AG09319 (cell line): ENCODE measurements at regions not wholly inside any gene's neighbourhood (a gene's known extent, or its start where the extent isn't known, plus 50 kb on each side); places are given as distances from the start of the nearest gene placed in this dataset.

ENCODE experiments used
- DNase-seq: peaks from one replicate; pipeline ENCODE4 v3.0.0-alpha.2; 2010; ENCODE audit warnings: low read depth; ENCODE audit errors: extremely low read depth
- TF ChIP-seq, protein P1 (sequence below): IDR thresholded peaks from 2 replicates; pipeline ENCODE4 v1.5.1; 2011; ENCODE audit warnings: low read depth, mild to moderate bottlenecking, inconsistent platforms, low read length, moderate library complexity

DNA sequence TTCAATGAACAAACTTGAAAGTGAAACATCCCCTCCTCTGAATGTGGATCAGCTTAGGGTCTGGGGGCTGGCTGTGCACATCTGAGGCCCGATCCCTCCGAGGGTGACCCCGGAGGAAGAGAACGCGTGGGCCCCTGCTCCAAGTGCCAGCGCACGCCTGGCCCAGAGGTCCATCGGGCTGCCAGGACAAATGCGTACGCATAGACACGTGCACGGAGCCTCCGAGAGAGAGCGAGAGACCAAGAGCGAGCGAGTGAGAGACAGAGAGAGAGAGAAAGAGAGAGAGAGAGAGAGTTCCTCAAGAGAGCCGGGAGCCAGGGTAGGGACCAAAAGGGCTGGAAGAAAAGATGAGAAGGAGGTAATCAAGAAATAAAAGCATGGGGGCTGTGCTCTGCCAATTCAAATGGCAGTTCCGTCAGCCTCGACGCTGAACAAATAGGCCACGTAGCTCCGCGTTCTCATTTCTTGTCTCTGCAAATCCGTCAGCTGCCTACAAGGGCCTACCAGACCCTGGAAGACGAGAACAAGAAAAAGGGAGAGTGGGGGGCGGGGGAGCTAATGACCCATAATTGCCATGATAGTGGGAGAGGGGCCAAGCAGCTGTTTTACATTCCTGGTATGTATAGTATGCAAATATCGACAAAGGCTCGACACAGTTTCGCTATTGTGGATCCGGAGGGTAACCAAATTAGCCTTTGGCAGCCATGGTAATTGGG, 435.3 kb upstream of the ZFHX3 start:
- no peak for DNase-seq
- TF ChIP-seq, protein P1, sequence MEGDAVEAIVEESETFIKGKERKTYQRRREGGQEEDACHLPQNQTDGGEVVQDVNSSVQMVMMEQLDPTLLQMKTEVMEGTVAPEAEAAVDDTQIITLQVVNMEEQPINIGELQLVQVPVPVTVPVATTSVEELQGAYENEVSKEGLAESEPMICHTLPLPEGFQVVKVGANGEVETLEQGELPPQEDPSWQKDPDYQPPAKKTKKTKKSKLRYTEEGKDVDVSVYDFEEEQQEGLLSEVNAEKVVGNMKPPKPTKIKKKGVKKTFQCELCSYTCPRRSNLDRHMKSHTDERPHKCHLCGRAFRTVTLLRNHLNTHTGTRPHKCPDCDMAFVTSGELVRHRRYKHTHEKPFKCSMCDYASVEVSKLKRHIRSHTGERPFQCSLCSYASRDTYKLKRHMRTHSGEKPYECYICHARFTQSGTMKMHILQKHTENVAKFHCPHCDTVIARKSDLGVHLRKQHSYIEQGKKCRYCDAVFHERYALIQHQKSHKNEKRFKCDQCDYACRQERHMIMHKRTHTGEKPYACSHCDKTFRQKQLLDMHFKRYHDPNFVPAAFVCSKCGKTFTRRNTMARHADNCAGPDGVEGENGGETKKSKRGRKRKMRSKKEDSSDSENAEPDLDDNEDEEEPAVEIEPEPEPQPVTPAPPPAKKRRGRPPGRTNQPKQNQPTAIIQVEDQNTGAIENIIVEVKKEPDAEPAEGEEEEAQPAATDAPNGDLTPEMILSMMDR, result no peak

DNA sequence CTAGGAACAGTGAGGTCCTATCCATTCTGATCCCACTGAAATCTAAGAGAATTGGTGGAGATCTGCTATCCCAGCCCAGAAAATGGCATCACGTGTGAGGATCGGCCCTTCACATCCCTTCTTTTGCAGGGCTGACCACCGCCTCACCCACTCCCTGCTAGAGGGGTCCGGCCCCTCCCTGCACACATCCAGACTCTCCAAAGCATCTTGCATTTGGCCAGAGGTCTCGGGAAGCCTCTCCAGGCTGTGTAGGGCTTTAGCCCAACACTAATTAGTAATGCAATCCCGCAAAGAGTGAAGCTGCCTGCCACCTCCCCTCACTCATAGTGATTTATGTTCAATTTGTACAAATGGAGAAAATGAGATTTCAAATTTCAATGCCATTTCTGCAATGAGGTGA, 434.4 kb upstream of the ZFHX3 start:
- TF ChIP-seq, protein P1, result no peak
- DNase-seq, result no peak

- no peak for DNase-seq
- TF ChIP-seq, protein P1, result no peak
These were observed 432.5 kb upstream of the ZFHX3 start for GRCh38 chr16:73480381-73480780.

- DNase-seq, result no peak
- TF ChIP-seq, protein P1, result no peak
These were observed 425.8 kb upstream of the ZFHX3 start for GRCh38 chr16:73473713-73474112.

DNA sequence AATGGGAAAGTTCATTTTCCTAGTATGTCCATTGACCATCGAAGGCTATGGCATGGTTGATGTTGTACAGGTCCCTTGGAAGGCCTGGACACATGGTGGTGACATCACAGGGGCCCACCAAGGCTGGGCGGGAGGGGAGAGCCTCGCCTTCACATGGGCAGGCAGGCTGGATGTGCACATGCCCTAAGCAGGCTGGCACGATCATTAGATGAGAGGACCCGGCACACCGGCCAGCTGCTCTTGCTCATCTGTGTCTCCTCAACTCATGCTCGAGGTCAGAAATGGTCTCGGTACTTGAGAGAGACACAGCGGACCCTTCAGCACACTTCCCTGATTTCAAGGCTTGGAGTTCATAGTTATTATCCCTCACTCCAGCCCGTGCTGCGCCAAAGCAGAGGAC, 416.9 kb upstream of the ZFHX3 start:
- DNase-seq, result no peak
- TF ChIP-seq, protein P1, result no peak

DNA sequence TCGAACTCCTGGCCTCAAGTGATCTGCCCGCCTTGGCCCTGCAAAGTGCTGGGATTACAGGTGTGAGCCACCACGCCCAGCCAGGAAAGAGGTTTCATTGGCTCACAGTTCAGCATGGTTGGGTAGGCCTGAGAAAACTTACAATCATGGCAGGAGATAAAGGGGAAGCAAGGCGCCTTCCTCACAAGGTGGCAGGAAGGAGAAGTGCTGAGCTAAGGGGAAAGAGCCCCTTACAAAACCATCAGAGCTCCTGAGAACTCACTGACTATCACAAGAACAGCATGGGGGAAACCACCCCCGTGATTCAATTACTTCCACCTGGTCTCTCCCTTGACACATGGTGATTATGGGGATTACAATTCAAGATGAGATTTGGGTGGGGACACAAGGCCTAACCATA, 411.7 kb upstream of the ZFHX3 start:
- DNase-seq, result no peak
- TF ChIP-seq, protein P1, result no peak

DNA sequence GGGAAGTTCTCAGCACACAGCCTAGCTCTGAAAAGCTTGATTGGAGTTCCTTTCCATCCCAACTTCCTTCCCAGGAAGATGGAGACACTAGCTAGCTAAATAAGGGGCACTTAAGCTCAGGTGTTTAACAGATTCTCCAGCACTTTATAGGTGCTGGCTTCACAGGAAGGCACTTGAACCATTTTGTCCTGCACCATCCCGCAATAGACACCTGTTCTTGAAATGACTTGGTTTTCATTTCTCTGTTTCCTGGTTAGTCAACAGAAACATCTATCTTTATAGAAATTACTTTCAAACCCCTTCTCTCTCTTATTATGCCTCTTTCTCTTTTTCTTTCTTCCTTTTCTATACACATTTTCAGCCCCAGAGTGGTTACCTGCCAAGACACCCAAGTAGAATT, 409.9 kb upstream of the ZFHX3 start:
- TF ChIP-seq, protein P1, result no peak
- DNase-seq, result no peak
